ENCODE measurements at regions not wholly inside any gene's neighbourhood (a gene's known extent, or its start where the extent isn't known, plus 50 kb on each side); places are given as distances from the start of the nearest gene placed in this dataset.

DNA sequence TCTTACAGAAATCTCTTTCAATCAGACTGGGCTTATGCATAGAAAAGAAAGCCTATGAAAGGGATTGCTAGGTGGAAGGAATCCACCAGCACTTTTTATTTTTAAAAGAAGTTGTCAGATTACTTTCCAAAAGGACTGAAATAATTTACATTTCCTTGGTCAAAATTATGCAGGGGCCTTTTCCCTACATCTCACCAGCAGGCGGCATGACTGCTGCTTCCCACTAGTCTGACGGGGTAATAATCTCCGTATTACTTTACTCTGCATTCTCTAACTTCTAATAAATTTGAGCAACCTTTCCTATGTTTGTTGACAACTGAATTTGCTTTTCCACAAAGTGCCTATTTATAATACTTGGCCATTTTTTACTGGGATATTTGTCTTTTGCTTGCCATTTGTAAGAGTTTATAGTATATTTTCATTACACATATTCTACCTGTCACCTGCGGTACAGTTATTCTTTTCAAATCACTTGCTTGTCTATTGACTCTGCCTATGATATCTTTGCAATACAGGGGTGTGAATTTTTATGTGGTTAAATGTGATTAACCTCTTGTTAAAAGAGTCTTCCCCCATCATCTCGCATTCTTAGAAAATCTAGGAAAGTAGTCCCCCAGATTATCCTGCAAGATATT lies 51.9 kb upstream of the USP47 start:
- DNase-seq = no peak

DNA sequence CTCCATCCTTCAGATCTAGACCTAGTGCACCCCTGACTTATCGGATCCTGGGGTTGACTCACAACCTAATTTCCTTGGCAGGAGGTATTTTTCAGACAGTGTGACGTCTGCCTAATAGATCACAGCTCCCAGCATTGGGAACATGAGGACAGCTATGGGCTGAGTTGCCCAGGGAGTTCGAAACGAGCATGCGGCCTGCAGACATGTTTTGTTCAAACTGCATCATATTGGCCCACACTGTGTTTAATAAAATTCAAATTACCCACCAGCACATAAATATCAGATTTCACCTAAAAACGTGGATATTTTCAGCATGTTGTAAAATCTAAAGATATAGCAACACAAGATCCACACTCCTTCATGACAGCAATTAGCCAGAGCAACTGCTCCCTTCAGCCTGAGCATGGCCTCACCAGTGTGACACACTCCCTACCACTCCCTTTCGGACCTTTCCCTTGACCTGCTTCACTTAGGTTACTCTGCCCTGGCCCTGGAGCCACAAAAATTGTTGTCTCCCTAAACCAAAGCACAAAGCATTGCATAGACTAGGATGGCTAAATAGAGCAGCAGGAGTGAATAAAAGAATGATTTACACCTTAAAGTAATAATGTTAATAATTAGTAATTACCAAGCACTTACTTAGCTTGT lies 53.6 kb upstream of the USP47 start:
- DNase-seq = no peak

DNA sequence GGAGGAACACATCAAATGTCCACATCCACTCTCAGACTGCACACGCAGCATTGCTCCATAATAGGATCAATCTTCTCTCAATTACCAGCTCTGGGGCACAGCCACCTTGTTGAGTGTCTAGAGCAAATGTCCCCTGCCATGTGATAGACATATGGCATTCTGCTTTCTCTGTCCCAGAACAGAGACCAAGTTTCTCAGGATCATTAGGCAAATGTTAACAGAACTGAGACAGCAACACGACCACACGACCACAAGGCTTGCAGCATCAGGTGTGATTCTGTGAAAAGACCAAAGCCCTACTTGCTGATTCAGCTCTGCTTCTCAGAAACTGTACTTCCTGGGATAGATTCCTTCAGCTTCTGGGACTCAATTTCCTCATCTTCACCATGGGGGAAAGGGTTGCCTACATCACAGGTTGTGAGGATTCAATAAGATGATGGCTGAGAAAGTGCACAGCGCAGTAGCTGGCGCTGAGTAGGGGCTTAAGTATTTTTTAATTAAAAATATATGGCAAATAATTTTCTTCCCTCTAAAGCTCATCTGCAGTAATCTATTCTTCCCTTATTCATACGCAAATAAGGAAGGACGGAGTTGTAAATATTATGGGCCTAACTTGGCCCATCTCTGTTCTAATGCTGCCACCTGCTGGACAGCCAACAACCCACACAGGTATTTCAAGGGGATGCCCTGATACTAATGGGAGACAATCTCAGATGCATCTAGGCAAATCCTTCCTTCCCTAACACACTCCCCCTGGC lies 54.3 kb upstream of the USP47 start:
- DNase-seq = peak; percentile 73

DNA sequence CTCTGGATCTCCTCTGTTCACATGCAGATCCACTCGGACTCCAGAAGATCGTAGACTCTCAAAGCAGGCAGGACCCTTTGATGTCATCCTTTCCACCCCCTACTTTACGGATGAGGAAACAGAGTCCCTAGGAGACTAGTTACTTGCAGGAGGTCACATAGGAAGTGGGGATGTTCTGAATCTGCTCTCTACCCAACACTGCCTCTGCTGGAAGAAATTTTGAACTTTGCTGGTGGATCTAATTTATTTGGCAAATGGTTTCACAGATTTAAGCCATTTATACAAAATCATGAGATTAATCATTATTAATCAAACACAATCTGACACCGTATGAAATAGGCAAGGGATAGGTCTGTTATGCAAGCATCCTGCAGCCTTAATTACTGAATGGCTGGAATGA lies 55.0 kb upstream of the USP47 start:
- peak; percentile 18 for DNase-seq

DNA sequence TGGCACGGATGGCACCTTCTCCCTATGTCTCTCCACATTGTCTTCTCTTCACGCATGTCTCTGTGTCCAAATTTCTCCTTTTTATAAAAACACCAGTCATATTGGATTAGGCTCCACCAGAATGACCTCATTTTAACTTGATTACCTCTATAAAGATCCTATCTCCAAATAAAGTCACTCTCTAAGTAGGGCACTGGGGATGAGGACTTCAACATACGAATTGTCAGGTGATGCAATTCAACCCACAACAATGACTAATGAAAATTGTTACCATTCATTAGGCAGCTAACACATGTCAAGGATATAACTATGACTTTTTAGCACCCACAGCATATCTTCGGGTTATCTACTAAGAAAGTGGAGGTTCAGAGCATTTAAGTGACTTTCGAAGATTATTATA lies 55.5 kb upstream of the USP47 start:
- DNase-seq = no peak

DNA sequence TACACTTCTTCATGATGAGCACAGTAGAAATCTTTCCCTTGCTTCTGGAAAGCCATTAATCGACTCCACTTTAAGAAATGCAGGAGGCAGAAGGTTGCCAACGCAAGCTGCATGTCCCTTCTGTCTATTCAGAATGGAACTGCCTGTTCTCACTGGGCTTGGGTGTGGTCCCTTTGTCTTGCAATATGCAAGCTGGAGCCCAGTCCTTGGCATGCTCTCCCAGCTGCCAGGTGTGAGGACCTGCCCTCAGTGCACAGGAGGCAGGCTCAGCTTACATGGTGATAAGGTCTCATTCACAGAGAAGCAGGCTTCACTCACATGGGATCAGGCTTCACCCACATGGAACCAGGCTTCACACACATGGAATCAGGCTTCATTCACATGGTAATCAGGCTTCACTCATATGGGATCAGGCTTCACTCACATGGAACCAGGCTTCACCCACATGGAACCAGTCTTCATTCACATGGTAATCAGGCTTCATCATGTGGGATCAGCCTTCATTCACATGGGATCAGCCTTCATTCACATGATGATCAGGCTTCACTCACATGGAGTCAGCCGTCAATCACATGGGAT lies 59.2 kb upstream of the USP47 start:
- peak; percentile 90 for DNase-seq

DNA sequence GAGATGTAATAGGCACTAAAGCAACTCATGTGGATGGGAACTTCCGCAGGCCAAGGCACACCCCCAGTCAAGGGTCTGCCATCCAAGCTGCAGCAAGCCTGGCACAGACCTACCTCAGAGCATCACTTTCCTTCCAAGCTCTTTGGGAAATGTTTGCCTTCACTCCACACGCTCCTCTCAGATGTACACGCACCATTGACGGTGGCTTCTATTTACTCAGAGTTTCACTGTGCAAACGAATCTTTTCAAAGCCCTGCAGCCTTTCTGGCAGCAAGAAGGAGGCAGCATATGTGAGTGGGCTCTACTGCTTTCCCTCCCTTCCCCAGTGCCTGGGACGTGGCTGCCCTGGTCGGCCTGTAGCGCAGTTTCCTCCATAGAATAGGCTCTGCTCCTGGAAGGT lies 60.9 kb upstream of the USP47 start:
- DNase-seq = peak; percentile 96

DNA sequence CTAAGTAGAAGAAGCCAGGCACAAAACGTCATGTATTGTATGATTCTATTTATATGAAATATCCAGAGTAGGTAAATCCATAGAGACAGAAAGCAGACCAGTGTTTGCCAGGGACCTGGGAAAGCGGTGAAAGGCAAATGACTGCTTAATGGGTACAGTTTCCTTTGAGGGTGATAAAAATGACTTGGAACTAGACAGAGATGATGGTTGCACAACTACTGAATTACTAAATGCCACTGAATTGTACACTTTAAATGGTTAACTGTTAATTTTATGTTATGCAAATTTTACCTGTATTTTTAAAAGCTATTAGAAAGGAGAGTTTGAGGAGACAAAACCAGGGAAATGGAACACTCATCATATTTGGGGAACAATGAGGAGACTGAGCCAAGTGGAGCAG lies 61.8 kb upstream of the USP47 start:
- DNase-seq = no peak

DNA sequence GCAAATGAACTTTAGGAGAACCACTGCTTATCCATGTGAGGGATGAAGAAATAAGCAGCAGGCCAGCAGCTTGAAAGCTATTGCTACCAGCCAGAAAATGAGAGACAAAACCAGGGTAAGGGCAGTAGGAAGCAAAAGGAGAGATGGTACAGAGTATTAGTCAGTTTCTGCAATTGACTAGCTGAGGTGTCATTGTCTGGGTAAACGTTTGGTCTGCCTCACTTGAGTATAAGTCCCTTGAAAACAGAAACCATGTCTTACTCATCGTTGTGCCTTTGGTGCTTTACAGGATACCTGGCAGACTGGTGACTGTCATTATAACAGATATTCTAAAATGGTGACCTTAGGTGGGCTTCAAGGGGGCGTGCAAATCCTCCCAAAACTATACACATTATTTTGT lies 63.9 kb upstream of the USP47 start:
- DNase-seq = no peak

DNA sequence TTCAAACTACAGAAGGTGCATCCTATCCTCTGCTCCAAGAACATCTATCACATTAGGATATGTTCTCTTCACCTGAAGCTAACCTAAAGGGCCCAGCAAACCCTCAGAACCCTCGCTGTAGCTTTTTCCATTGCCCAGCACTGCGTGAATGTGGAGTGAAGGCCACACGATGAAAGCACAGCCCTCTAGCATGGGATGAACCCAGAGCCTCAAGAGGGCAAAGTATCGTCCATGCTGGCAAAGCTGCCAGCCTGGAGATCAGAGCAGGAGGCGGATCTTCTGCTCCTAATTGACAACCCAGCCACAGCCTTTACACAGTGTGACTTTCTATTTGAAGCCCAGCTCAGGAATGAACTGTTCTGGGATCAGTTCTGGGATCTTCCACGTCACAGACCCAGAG lies 65.1 kb upstream of the USP47 start:
- DNase-seq = no peak

DNA sequence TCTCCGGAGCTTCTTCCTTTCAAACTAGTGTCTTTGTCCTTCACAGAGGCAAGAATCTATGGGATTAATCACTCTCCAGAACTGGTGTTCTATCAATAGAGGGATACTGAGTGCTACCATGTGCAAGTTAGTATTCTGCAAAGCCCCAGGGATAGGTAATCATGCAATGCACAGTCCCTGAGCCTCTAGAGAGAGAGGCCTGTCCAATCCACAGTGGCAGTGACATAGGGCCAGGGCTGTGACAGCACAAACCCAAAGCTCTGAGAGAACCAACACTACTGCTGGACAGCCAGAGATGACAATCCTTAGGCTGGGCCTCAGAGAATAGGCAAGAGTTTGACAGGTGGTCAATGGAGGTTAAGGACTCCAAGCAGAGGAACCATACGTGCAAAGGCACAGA lies 66.8 kb upstream of the USP47 start:
- no peak for DNase-seq

DNA sequence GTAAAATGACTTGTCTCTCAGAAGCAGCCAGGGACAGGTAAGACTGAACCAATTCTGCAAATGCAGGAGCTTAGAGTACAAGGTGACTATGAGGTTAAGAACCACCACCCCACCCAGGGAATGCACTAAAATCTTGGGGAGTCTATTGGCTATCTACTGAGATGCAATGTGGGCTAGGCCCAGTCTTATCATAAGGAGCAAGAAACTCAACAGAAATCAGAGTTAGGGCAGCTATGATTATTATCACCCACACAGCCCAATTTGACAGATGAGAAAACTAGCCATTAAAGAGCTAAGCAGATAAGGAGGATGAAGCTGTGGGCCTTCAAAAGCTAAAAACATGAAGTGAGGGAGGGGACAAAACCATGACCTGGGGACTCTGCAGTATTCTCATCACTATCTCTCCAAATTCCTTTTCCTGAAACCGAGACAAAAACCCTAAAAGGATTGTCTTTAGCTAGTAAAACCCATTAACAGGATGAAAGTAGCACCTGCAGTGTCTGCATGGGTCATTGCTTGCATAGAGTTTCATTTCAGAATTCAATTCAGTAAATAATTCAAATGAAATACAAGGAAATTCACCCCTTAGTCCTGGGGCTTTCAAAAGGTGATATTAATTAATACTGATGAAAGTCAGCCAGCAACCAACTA lies 68.8 kb upstream of the USP47 start:
- no peak for DNase-seq

DNA sequence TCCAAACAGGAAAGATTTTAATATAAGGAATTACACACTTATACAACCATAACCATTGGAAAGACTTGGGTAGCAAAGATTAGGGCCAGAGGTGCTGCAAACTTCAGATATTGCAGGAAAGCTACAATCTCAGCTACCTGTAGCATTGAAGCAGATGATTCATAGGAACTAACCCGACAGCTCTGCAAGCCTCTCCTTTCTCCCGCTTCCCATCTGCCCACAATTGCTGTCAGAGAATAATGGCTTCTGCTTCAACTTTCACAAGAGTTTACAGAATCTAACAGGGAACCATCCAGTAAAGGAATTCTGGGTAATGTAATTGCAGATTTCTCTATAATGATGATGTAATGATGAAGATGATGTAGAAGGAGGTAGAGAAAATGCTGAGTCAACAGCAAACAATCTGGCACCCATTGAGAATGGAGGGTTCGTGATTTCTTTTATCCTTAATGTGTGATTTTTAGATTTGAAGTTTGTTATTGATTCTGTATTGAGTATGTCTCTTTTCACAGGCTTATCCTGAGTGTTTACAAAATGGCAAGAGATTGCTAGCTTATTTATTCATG lies 70.8 kb upstream of the USP47 start:
- no peak for DNase-seq

DNA sequence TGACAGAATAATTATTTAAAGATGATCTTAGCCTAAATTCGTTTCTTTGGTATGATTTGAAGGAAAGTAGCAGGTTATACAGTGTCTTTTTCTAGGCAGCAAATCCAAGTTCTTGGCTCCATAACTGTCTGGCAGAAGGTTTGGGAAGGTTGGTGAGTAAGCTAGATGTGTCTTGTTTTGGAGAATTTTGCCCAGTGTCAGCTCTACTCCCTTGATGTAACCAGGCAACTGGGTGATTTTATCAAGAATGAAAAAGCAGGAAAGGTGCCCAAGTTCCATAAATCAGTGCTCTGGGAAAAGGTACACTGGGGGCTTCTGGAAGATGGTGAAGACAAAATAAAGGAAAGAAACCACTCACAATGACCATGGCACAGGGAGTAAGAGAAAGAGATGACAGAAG lies 71.5 kb upstream of the USP47 start:
- no peak for DNase-seq

DNA sequence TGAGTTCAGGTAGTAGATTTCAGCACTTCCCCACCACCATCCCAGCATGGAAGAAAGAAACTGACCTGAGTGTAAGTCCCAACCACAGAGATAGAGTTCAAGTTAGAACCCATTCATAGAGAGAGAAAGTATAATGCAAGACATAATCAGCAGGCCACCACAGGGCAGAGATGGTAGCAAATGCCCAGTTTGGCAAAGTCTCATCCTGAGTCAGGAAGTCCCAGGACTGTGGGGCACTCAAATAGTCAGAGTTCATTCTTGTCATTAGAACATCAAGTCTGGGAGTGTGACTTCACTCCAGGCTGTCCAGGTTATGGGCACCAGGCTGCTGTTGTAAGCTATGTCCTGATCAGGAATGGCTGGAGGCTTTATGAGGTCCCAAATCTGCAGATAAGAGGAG lies 72.0 kb upstream of the USP47 start:
- no peak for DNase-seq

DNA sequence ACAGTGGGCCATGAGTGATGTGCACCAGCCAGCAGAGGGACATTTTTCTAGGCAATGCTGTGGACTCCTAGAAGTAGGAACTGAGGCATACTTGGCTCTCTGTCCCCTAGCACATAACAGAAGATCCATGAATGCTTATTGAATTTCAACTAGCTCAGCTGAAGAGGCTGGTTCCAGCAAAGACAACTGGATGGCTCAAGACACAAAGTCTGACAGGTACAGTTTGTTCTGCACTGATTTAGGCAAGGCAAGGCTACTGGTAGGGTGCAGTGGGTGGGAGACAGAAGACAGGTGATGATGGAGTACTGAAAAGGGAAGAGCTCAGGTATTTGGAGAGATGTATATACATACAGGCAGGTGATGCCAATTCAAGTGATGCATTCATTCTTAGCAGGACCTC lies 72.4 kb upstream of the USP47 start:
- no peak for DNase-seq

DNA sequence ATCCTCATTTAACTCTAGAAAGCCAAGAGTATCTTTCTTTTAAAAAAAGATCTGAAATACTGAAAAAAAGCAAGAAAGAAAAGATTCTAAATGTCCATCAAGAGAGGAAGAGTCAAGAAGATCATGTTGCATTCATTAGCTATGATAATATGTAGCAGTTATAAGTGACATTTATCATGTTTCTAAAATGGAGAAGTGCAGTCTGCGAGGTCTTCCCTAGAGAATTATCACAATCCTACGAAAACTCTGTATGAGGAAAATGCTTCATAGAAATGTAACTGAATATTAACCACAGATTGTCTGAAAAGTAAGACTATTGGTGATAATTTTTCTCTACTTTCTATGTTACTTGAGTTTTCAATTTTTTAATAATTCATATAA lies 77.4 kb upstream of the USP47 start:
- no peak for DNase-seq

DNA sequence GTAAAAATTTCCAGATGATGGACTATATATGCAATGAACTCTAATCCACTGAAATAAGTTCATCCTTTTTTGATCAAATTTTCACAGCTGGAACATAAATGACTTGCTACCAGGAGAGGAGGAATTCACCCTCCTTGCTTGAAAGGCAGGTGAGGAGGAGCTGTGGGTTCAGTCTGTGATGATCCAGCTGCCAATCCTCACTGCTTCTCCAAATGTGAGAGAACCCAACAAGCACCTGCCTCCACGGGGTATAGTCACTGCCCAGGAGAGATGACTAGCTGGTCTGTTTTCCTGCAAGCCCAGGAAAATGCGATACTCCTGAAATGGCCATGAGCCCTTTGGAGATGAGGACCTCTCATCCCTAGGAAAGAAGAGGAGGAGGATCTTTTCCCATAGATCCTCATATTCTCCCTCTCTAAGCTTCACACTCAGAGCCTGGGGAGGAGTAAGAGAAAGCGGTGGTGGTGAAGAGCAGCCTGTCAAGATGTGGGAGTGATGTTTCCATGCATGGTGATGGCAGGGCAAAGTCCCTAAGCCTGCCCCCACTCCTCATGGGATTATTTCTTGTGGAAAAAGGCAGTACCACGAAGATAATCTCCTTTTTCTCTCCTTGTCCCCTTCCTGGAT lies 77.9 kb upstream of the USP47 start:
- DNase-seq = no peak

DNA sequence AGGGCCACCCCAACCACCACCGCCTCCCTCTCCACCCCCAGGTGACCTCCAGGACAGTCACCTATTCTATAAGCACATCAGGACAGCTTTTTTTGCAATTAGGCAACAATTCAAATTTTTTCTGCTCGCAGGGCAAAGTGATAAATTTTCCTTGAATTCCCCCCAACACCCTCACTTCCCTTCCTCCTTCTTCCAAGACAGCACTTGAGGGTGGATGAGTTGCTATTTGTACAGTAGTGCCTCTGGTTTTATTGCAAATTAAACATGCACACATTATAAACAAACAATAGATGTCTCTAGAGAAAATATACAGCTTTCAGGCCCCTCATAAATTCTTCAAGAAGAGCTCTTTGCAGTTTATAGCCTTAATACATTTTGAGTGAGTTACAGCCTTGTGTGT lies 80.9 kb upstream of the USP47 start:
- DNase-seq = no peak

DNA sequence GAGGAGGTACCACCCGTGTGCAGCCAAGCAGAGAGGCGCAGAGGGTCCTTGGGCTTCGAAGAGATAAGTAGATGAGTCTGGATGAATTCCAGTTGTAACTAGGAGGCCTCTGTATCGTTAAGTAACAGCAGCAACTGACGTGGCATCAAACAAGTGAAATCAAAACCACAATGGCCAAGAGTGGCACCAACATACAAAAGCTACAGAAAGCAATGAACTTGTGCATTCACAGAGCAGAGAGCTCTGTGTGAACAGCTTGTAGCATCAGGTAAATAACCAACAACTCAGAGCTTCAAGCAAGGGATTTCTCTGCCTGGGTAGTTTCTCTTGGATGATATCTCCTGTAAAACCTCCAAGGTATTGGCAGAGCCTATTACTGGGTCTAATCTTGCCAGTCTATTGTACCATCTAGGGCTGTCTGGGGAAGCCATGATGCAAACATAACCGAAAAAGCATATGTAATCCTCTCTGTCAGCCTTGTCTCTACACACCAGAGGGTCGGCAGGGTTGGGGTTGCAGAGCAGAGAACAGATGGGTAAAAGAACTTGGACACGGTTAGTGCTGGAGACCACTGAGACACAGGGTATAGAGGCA lies 83.1 kb upstream of the USP47 start:
- DNase-seq = no peak

DNA sequence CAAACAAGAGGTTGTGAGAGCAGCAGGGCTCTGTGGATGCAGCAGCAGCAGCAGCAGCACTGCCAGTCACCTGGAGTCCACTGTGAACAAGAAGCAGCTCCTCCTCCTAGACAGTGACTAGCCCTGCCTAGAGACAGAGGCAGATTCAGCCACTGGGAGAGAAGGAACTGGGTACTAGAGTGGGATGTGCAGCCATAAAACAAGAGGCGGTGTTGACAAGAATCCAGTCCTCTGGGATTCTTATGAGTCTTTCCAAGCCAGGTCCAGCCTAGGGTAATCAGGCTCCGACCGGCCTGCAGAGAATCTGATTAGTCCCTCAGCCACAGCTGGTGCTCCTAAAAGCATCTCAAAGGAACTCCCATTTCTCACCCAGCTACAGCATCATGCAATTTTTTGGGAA lies 83.9 kb upstream of the USP47 start:
- no peak for DNase-seq

DNA sequence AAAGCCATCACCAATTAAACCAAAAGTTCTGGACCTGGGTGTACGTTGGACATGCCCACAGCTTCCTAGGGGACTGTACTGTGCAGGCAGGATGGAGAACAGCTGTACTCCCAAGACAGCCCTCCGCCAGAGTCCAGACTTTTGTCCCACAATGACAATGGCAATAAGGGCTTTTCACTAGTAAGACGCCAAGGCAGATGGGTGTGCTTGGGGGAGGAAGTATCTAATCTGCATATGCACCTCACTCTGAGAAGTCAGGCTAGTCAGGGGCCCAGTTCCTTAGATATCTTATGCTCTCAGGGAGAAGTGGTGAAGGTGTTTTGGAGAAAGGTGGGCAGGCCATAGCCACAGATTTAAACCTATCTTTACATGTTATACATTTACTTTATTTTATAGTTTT lies 85.1 kb upstream of the USP47 start:
- DNase-seq = no peak

All from NCI-H345 (cell line).